Astrocyte (in vitro differentiated cells and primary cell): ENCODE measurements at regions not wholly inside any gene's neighbourhood (a gene's known extent, or its start where the extent isn't known, plus 50 kb on each side); places are given as distances from the start of the nearest gene placed in this dataset.

ENCODE experiments used
- CTCF ChIP-seq: IDR thresholded peaks from 2 replicates; pipeline ENCODE4 v1.5.1; 2011; ENCODE audit warnings: low read depth, mild to moderate bottlenecking, inconsistent platforms, low read length, moderate library complexity; ENCODE audit not compliant: insufficient read depth
- EZH2 ChIP-seq: IDR thresholded peaks from 2 replicates; pipeline ENCODE4 v1.6.1; 2012; ENCODE audit warnings: mild to moderate bottlenecking, low read length, inconsistent platforms; ENCODE audit not compliant: insufficient read depth

GRCh38 chr22:48675141-48675829, 1152.4 kb downstream of the BRD1 start:
- TF ChIP-seq CTCF (no peak), EZH2 (no peak)
